NCI-H146 treated with DMSO at 0.1 percent for 48 hours (cell line): ENCODE measurements at regions not wholly inside any gene's neighbourhood (a gene's known extent, or its start where the extent isn't known, plus 50 kb on each side); places are given as distances from the start of the nearest gene placed in this dataset.
"Not testable (repeated sequence)": the region's sequence is repeated elsewhere in the genome, so short reads cannot be mapped to it uniquely, and the experiment has no call there.

Source experiments
- DNase-seq: peaks from one replicate; lab custom pipeline; 2025; ENCODE audit not compliant: unreplicated experiment; lab: John Stamatoyannopoulos, UW

DNA sequence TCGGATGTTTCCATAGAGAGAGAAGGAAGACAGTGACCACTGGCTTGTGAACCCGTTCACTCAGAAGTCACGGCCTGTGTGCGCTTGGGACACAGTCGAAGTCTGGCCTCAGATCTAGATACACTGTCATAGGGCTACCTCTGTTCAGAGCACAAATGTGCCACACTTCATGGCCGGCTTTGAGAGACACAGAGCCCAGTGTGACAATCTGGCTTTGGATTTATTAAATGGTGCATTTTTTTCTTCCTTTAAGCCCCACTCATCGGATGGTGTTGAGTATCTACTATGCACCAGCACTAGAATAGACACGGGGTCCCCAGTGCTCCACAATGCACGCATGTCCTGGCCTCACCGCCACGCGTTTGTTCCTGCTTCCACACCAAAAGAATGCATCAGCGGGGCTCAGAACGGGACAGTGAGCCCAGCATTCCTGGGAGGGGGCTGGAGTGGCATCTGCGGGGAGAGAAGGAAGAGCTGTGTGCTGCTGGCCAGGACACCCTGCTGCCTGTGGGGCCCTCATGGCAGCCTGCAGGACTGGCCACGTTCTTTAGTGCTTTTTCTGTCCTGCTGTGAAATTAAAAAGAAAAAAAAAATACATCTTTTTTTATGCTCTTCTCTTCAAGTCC, 738.9 kb upstream of the SALL3 start:
- DNase-seq: no peak

- no peak for DNase-seq
Observed at GRCh38 chr18:78241535-78242253, 737.9 kb upstream of the SALL3 start.

DNA sequence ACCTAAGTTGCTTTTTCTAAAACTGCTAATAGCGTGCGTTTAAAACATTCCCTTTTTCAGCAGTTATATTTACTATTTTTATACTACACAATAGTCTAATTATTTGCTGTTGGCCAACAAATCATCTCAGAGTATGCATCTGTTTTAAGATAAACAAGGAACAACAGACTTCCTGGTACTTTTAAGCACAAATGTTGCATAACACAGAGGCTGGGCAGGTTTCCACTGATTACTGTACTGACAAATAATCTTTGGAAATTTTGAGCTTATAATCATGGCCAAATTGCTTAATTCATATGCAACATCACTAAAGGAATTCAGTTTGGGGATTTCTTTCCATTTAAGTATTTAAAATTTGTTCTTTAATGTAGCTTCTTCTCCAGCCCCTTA, 737.4 kb upstream of the SALL3 start:
- no peak for DNase-seq

DNA sequence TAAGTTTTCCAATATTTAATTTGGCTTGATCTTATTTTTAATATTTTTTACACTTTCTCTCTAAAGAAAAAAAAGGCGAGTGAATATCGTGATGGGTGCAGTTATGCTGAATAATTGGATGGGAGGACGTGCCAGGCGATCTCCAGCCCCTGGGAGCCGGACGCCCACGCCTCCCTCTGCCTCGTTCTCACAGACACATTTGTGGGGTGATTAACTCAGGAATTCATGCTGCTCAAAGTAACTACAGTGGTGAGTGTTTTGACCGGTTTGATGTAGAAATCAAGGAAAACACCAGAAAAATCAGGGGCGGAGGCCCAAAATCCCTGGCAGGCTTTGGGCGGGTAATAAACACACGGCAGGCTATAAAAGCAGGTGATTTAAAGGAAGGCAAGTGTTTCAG, 736.8 kb upstream of the SALL3 start:
- no peak for DNase-seq

DNA sequence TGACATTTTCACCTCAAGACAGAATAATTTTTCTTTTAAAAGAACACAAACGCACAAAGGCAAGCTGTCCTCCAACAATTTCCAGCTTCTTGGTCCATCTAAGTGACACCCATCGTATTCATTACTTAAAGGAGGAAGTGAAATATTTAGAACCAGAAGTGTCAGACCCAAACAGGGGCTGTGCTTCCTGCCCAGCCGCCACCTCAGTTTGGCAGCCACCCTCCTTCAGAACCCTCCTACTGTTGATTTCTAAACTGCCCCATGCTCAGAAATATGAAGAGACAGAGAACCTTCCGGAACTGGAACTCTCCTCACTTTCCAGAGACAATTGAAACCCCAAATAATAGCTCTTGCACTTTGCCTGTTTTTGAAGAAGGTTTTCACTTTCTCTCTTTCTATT, 734.8 kb upstream of the SALL3 start:
- DNase-seq: no peak

- DNase-seq: no peak
Observed at GRCh38 chr18:78245451-78245850, 734.2 kb upstream of the SALL3 start.

DNA sequence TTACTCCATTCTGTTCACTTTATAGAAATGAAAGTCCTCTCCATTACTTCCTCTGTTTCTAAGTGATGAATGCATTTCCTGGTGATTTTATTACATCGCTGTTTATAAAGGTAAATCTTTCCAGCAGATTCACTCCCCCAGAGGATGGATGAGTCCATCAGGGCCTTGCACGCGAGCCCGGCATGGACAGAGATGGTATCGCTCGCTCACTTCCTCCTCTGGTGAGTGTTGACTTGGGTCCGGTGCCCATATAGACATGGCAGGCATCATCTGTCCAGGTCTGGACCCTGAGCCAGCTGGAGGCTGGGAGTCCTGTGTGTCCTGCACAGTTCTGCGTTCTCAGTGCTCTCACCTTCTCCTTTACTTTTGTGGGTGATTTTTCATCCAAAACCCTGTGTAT, 733.6 kb upstream of the SALL3 start:
- no peak for DNase-seq

DNA sequence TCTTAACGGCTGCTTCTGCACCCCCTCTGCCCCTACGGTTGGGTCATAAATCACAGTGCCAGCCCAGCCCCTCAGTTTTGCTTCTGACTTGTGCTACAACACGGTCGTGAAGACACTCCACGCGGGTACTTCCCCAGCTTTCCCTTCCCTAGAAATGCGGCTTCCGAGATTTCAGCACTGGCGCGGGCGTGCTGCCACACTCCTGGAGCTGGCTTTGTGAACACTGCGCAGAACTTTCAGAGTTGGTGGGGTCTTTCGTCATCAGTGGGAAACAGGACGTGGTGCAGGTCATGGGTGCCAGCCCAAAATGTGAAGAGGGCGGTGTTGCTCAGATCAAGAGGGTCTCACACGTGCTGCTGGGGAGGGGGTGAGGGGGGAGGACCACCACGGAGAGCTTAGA, 733.0 kb upstream of the SALL3 start:
- no peak for DNase-seq

- no peak for DNase-seq
Observed at GRCh38 chr18:78247615-78248289, 731.9 kb upstream of the SALL3 start.

DNA sequence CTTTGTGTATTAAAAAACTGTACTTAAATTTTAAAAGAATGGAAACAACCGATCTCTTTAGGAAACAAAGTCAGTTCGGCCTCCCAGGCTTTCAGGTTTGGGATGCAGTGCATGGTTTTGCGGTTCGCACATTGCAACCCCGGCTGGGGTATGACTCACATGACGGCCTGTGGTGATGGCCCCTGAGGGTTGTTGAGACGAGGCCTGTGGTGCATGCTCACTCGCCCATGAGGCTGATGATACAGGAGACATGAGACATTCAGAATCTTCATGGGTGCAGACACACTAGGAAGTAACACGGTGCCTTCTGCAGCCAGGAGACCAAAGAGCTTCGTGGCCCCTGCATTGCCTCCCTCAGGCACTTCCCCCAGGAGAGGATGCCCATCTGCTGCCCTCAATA, 724.6 kb upstream of the SALL3 start:
- DNase-seq: no peak

DNA sequence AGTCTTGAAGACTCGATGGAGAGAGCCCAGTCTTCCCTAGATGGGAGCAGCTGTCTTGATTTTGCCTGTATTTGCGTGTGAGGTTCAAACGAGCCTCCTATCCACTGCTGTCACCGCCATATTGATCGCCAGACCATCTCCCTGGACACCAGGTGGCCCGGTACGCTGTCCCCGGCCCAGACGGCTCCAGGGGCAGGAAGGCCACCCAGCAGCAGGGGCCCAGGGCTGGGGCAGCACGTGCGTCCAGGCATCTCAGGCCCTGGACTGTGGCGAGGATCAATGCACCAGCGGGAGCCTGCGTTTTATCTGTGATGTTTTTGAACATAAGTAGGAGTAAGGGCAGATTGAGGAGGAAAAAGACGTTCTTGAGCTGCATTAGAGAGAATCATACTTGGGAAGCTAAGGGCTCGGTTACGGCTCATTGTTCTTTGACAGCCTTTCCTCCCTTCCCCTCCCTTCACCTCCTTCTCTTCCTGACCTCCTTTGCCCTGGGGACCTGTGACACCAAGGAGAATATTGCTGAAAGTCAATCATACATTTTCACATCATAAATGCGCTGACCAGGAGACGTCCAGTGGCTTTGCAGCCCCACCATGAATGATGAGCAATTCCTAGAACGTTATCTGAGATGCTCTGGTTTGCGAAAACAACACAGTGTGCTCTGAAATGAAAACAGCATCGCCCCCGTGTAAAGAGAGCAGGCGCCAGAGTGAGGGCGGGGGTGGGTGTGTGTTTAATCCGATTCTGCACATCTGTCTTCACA, 711.2 kb upstream of the SALL3 start:
- DNase-seq: no peak

- no peak for DNase-seq
Observed at GRCh38 chr18:78271790-78272189, 707.8 kb upstream of the SALL3 start.

DNA sequence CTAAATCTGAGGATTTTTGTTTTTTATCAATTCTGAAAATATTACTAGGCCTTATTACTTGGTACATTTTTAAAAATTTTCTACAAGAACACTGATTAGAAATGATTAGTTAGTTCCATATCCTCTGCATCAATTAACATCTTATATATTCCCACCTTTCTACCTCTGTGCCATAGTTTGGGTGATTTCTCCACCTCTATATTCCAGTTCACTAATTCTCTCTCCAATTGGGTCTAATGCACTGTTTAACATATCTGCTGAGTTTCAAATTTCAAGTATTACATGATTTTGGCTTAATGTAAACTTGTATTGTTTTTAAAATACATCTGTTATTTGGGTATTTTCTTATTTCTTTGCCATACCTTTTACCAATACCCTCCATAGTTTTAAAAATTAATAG, 705.7 kb upstream of the SALL3 start:
- no peak for DNase-seq

DNA sequence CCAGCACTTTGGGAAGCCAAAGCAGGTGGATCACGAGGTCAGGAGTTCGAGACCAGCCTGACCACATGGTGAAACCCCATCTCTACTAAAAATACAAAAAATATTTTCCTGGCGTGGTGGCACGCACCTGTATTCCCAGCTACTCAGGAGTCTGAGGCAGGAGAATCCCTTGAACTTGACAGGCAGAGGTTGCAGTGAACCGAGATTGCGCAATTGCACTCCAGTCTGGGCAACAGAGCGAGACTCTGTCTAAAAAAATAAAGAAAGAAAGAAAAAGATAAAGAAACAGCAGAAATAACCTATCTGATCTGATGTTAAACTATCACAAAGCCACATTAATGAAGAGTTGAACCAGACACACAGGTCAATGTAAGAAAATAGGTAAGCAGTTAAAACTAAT, 696.2 kb upstream of the SALL3 start:
- not testable (repeated sequence) for DNase-seq

GRCh38 chr18:78292618-78293380, 686.8 kb upstream of the SALL3 start:
- DNase-seq: no peak

GRCh38 chr18:78293540-78293939, 686.1 kb upstream of the SALL3 start:
- DNase-seq: no peak

GRCh38 chr18:78293940-78294541, 685.6 kb upstream of the SALL3 start:
- DNase-seq: no peak

DNA sequence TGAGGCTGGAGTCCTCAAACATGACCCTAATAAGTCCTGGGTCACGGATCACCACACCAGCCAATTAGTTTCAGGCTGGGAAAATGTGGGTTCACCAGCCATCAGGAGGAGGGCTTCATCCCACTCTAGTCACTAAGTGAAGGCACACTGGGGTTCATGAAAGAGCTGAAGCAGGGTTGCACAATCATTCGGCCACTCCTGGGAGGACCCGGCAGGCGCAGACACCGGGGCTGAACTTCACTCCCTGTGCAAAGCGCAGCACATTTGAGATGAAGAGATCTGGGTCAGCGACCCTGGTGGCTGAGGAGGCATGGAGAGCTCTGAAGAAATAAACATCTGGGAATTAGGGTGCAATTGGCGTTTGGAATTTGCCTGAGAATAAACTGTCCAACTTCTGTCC, 684.4 kb upstream of the SALL3 start:
- DNase-seq: no peak

DNA sequence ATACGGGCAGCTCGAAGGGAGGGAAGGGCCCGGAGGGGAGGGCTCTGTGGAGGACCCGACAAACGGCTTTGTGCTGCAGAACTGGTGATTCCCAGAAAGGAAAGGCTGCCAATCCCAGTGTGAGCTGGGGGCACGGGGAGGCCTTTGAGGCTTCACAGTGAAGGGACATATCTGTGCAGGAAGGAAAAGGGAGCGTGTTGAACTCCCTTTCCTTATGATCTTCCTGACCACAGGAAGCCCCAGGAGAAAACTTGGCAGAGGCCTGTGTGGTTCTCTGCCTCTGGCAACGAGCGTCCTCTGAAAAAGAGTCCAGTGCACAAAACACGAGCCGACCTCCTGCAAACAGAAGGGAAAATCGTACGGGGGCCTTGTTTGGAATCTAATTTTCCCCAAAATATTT, 683.5 kb upstream of the SALL3 start:
- no peak for DNase-seq

- DNase-seq: no peak
Observed at GRCh38 chr18:78297048-78297447, 682.6 kb upstream of the SALL3 start.
